ENCODE measurements at regions not wholly inside any gene's neighbourhood (a gene's known extent, or its start where the extent isn't known, plus 50 kb on each side); places are given as distances from the start of the nearest gene placed in this dataset.

GRCh38 chr7:7054252-7054830 is 128.0 kb upstream of the C1GALT1 start:
- TF ChIP-seq ZNF777 (tag by site-specific recombination; IDR thresholded peaks at IDR 0.05; ENCODE audit: borderline replicate concordance) (no peak), ZNF785 (tag by site-specific recombination; IDR thresholded peaks at IDR 0.05) (no peak), KLF10 (tag by site-specific recombination; IDR thresholded peaks at IDR 0.05) (no peak), CTCF (tag by site-specific recombination; IDR thresholded peaks at IDR 0.05) (no peak), ZNF324 (tag by site-specific recombination; IDR thresholded peaks at IDR 0.05) (no peak), GLIS1 (tag by site-specific recombination; IDR thresholded peaks at IDR 0.05) (no peak), OSR2 (tag by site-specific recombination; IDR thresholded peaks at IDR 0.05) (no peak), ZBTB11 (tag by site-specific recombination; conservative IDR thresholded peaks at IDR 0.05; ENCODE audit: low read depth) (no peak), ZNF302 (tag by site-specific recombination; IDR thresholded peaks at IDR 0.05; ENCODE audit: low read depth) (no peak), ZNF140 (tag by site-specific recombination; IDR thresholded peaks at IDR 0.05) (no peak), ZNF670 (tag by site-specific recombination; IDR thresholded peaks at IDR 0.05; ENCODE audit: low read depth) (no peak), REST (tag by site-specific recombination; IDR thresholded peaks at IDR 0.05) (no peak)
- TF ChIP-seq, protein P1, sequence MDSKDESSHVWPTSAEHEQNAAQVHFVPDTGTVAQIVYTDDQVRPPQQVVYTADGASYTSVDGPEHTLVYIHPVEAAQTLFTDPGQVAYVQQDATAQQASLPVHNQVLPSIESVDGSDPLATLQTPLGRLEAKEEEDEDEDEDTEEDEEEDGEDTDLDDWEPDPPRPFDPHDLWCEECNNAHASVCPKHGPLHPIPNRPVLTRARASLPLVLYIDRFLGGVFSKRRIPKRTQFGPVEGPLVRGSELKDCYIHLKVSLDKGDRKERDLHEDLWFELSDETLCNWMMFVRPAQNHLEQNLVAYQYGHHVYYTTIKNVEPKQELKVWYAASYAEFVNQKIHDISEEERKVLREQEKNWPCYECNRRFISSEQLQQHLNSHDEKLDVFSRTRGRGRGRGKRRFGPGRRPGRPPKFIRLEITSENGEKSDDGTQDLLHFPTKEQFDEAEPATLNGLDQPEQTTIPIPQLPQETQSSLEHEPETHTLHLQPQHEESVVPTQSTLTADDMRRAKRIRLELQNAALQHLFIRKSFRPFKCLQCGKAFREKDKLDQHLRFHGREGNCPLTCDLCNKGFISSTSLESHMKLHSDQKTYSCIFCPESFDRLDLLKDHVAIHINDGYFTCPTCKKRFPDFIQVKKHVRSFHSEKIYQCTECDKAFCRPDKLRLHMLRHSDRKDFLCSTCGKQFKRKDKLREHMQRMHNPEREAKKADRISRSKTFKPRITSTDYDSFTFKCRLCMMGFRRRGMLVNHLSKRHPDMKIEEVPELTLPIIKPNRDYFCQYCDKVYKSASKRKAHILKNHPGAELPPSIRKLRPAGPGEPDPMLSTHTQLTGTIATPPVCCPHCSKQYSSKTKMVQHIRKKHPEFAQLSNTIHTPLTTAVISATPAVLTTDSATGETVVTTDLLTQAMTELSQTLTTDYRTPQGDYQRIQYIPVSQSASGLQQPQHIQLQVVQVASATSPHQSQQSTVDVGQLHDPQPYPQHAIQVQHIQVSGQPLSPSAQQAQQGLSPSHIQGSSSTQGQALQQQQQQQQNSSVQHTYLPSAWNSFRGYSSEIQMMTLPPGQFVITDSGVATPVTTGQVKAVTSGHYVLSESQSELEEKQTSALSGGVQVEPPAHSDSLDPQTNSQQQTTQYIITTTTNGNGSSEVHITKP (tag by site-specific recombination; IDR thresholded peaks at IDR 0.05): no peak
